Psoas muscle (tissue), 7 donors: ENCODE measurements at regions not wholly inside any gene's neighbourhood (a gene's known extent, or its start where the extent isn't known, plus 50 kb on each side); places are given as distances from the start of the nearest gene placed in this dataset.

ENCODE experiments used
- ATAC-seq, 4 donors: fragments of 200-7000 bp; cut with Tn5 transposase; one replicate each; pipeline ENCODE4 v1.9.1; 2020; ENCODE audit warnings: moderate library complexity in 3 of 4, mild to moderate bottlenecking in 2 of 4
- DNase-seq, 2 donors: peaks; one replicate each; pipeline ENCODE4 v3.0.0-alpha.2; 2020
- H3K27ac ChIP-seq: fragments of 200-600 bp; one replicate; pipeline ENCODE4 v1.8.0; 2022
- H3K27me3 ChIP-seq, 3 donors: fragments of 200-600 bp in 1 of 3; one replicate each; pipeline versions ENCODE4 v1.6.1 to v1.8.0; 2013 to 2022; ENCODE audit warnings: low read length in 2 of 3, mild to moderate bottlenecking in 2 of 3, moderate library complexity in 1 of 3; ENCODE audit not compliant: insufficient read depth in 3 of 3
- H3K36me3 ChIP-seq, 2 donors: fragments of 200-600 bp in 1 of 2; one replicate each; pipeline versions ENCODE4 v1.6.1 to v1.8.0; 2013 to 2022; ENCODE audit warnings: low read depth in 1 of 2, mild to moderate bottlenecking in 1 of 2, moderate library complexity in 1 of 2; ENCODE audit not compliant: insufficient read depth in 1 of 2
- H3K4me1 ChIP-seq: fragments of 200-600 bp; one replicate; pipeline ENCODE4 v1.8.0; 2022
- H3K4me3 ChIP-seq: fragments of 200-600 bp; one replicate; pipeline ENCODE4 v1.8.0; 2022; ENCODE audit warnings: mild to moderate bottlenecking
- H3K9me3 ChIP-seq: fragments of 200-600 bp; one replicate; pipeline ENCODE4 v1.8.0; 2022
- CTCF ChIP-seq: fragments of 200-600 bp; IDR thresholded peaks from one replicate; pipeline ENCODE4 v1.8.0; 2022; ENCODE audit warnings: antibody characterized with exemption
- WGBS, 3 donors: extraction: QIAGEN DNeasy Blood & Tissue Kit; methylation state at CpG; one replicate each; pipeline versions ENCODE4 v1.1.6 to v1.1.7; 2013; 5-methylcytosine and 5-hydroxymethylcytosine counted together
- intact Hi-C, 2 donors: fragments of 100-400 bp; cut with DNase I; formaldehyde crosslinking; loops; one replicate each; pipeline versions ENCODE4 v1.11.0 to v1.14.2; 2022
- donor health status: healthy with polysubstance abuse.
- donor health status: DM: no; HTN: no; CAD: no; lungs with moderate emphysema.
- donor health status: Bipolar disorder and iron deficiency.
- donor health status: healthy.
- donor health status: DM: yes; HTN: yes; CAD: no.
- donor health status: DM: no; HTN: no; CAD: no.
- donor health status: DM: yes; HTN: yes; CAD: no.

GRCh38 chr20:52668626-52669025 lies 303.5 kb upstream of the TSHZ2 start:
- WGBS, 3 donors = 59 to 65% (median 64%) methylated on average over 3 of the region's 3 CpGs
- intact Hi-C loops = no loop called here
- Histone ChIP-seq H3K4me3 (no peak overlapping the region), H3K4me1 (no peaks in the 10 kb centered on the region), H3K36me3 (no peaks in the 10 kb centered on the region), H3K27me3 (peaks cover 0 to 1% (median 0%) of the 10 kb centered on the region in 3 donors), H3K9me3 (no peaks in the 10 kb centered on the region), H3K27ac (no peak overlapping the region)
- ATAC-seq (no peak), DNase-seq (no peak)
- no peak for TF ChIP-seq CTCF

GRCh38 chr20:52667358-52667757 lies 304.8 kb upstream of the TSHZ2 start:
- Histone ChIP-seq H3K27ac (no peak overlapping the region), H3K4me3 (no peak overlapping the region), H3K4me1 (no peaks in the 10 kb centered on the region), H3K9me3 (no peaks in the 10 kb centered on the region), H3K27me3 (peaks cover 0 to 1% (median 0%) of the 10 kb centered on the region in 3 donors), H3K36me3 (no peaks in the 10 kb centered on the region)
- 89 to 96% (median 91%) methylated on average over 5 of the region's 5 CpGs for whole genome bisulfite sequencing, 3 donors
- DNase-seq = no peak
- no peak for TF ChIP-seq CTCF
- intact Hi-C loops = no loop called here
- ATAC-seq = no peak

- Histone ChIP-seq H3K9me3 (no peaks in the 10 kb centered on the region), H3K4me3 (no peak overlapping the region), H3K36me3 (no peaks in the 10 kb centered on the region), H3K4me1 (no peaks in the 10 kb centered on the region), H3K27me3 (peaks cover 0 to 1% (median 0%) of the 10 kb centered on the region in 3 donors), H3K27ac (no peak overlapping the region)
- ATAC-seq = no peak
- intact Hi-C loops = no loop called here
- WGBS, 3 donors = 87 to 95% (median 94%) methylated on average over 1 of the region's 1 CpG
- DNase-seq = no peak
- TF ChIP-seq CTCF = no peak
These were observed 306.7 kb upstream of the TSHZ2 start for GRCh38 chr20:52665441-52665840.

- H3K36me3 ChIP-seq = no peaks in the 10 kb centered on the region
- no peak for TF ChIP-seq CTCF
- DNase-seq (no peak), ATAC-seq (no peak)
- no peak overlapping the region for H3K27ac ChIP-seq
- no peak overlapping the region for H3K4me3 ChIP-seq
- no peaks in the 10 kb centered on the region for H3K9me3 ChIP-seq
- WGBS, 3 donors = 72 to 78% (median 73%) methylated on average over 3 of the region's 3 CpGs
- intact Hi-C loops = no loop called here
- H3K4me1 ChIP-seq = no peaks in the 10 kb centered on the region
- H3K27me3 ChIP-seq = no peaks in the 10 kb centered on the region
These were observed 316.8 kb upstream of the TSHZ2 start for GRCh38 chr20:52655395-52655794.

- Histone ChIP-seq H3K4me3 (no peak overlapping the region), H3K36me3 (no peaks in the 10 kb centered on the region), H3K4me1 (no peaks in the 10 kb centered on the region), H3K27me3 (no peaks in the 10 kb centered on the region), H3K27ac (no peak overlapping the region), H3K9me3 (no peaks in the 10 kb centered on the region)
- WGBS, 3 donors = 28 to 51% (median 47%) methylated on average over 2 of the region's 2 CpGs
- TF ChIP-seq CTCF = no peak
- no peak for ATAC-seq
- intact Hi-C loops = no loop called here
- DNase-seq = no peak
These were observed 317.6 kb upstream of the TSHZ2 start for GRCh38 chr20:52654567-52654966.
